ENCODE measurements at regions not wholly inside any gene's neighbourhood (a gene's known extent, or its start where the extent isn't known, plus 50 kb on each side); places are given as distances from the start of the nearest gene placed in this dataset.

GRCh38 chr5:51599587-51599986 lies 216.3 kb downstream of the ISL1 start:
- TF ChIP-seq CTCF (IDR thresholded peaks at IDR 0.05) (no peak), POLR2A (IDR thresholded peaks at IDR 0.05) (no peak)
